SK-N-SH treated with all-trans-retinoic acid at 6 μM for 48 hours (cell line): ENCODE measurements at regions not wholly inside any gene's neighbourhood (a gene's known extent, or its start where the extent isn't known, plus 50 kb on each side); places are given as distances from the start of the nearest gene placed in this dataset.

Source experiments
- ATAC-seq: fragments of 200-7000 bp; cut with Tn5 transposase; 3 replicates; pipeline ENCODE4 v1.9.1; 2020; ENCODE audit warnings: mild to moderate bottlenecking, moderate library complexity
- ARNTL ChIP-seq: fragments of 450-650 bp; formaldehyde crosslinking; IDR thresholded peaks from 2 replicates; pipeline ENCODE4 v1.5.0; 2020; ENCODE audit warnings: low read depth, mild to moderate bottlenecking, moderate library complexity, borderline replicate concordance
- CSDC2 ChIP-seq: fragments of 250-450 bp; sonication (Bioruptor Pico); IDR thresholded peaks from 2 replicates; pipeline ENCODE4 v1.5.0; 2020; ENCODE audit warnings: mild to moderate bottlenecking, moderate library complexity
- CSRNP3 ChIP-seq: fragments of 250-450 bp; sonication (Bioruptor Pico); IDR thresholded peaks from 2 replicates; pipeline ENCODE4 v1.5.1; 2021; ENCODE audit warnings: mild to moderate bottlenecking, moderate library complexity
- ESRRG ChIP-seq: fragments of 250-450 bp; sonication (Bioruptor Pico); IDR thresholded peaks from 2 replicates; pipeline ENCODE4 v1.6.1; 2021; ENCODE audit warnings: mild to moderate bottlenecking
- GLIS3 ChIP-seq: fragments of 250-450 bp; sonication (Bioruptor Pico); IDR thresholded peaks from 2 replicates; pipeline ENCODE4 v1.5.0; 2020; ENCODE audit warnings: mild to moderate bottlenecking, moderate library complexity
- ISL1 ChIP-seq: fragments of 250-450 bp; sonication (Bioruptor Pico); IDR thresholded peaks from 2 replicates; pipeline ENCODE4 v2.1.2; 2022; ENCODE audit warnings: mild to moderate bottlenecking, moderate library complexity
- OSR1 ChIP-seq: fragments of 250-450 bp; sonication (Bioruptor Pico); IDR thresholded peaks from 2 replicates; pipeline ENCODE4 v1.8.0; 2022; ENCODE audit warnings: moderate library complexity, mild to moderate bottlenecking, inconsistent platforms
- PPARA ChIP-seq: fragments of 250-450 bp; sonication (Bioruptor Pico); IDR thresholded peaks from 2 replicates; pipeline ENCODE4 v1.5.0; 2020; ENCODE audit warnings: mild to moderate bottlenecking, borderline replicate concordance
- SNAI2 ChIP-seq: fragments of 250-450 bp; sonication (Bioruptor Pico); IDR thresholded peaks from 2 replicates; pipeline ENCODE4 v1.5.0; 2020; ENCODE audit warnings: mild to moderate bottlenecking, moderate library complexity
- TCF4 ChIP-seq: fragments of 250-450 bp; sonication (Bioruptor Pico); IDR thresholded peaks from 2 replicates; pipeline ENCODE4 v1.8.0; 2021; ENCODE audit warnings: mild to moderate bottlenecking, moderate library complexity, borderline replicate concordance
- TSHZ2 ChIP-seq: fragments of 250-450 bp; sonication (Bioruptor Pico); IDR thresholded peaks from 2 replicates; pipeline ENCODE4 v1.5.0; 2020; ENCODE audit warnings: mild to moderate bottlenecking, moderate library complexity
- ZC3H10 ChIP-seq: fragments of 250-450 bp; sonication (Bioruptor Pico); IDR thresholded peaks from 2 replicates; pipeline ENCODE4 v1.5.1; 2021; ENCODE audit warnings: mild to moderate bottlenecking, moderate library complexity
- ZFP3 ChIP-seq: fragments of 250-450 bp; sonication (Bioruptor Pico); IDR thresholded peaks from 2 replicates; pipeline ENCODE4 v1.5.0; 2020; ENCODE audit warnings: mild to moderate bottlenecking, moderate library complexity
- ZFP30 ChIP-seq: fragments of 450-650 bp; formaldehyde crosslinking; IDR thresholded peaks from 2 replicates; pipeline ENCODE4 v1.5.0; 2022; ENCODE audit warnings: mild to moderate bottlenecking, moderate library complexity
- ZNF565 ChIP-seq: fragments of 450-650 bp; formaldehyde crosslinking; conservative IDR thresholded peaks from 2 replicates; pipeline ENCODE4 v1.5.0; 2020; ENCODE audit warnings: low read depth, mild to moderate bottlenecking, moderate library complexity
- ZNF70 ChIP-seq: fragments of 450-650 bp; formaldehyde crosslinking; IDR thresholded peaks from 2 replicates; pipeline ENCODE4 v1.5.0; 2020; ENCODE audit warnings: mild to moderate bottlenecking, moderate library complexity
- ZNF8 ChIP-seq: fragments of 450-650 bp; formaldehyde crosslinking; IDR thresholded peaks from 2 replicates; pipeline ENCODE4 v1.5.0; 2020; ENCODE audit warnings: mild to moderate bottlenecking, moderate library complexity

- TF ChIP-seq ZFP3: no peak
- TF ChIP-seq ZNF8 (CRISPR knock-in tag): no peak
- TF ChIP-seq TSHZ2 (CRISPR knock-in tag): no peak
- no peak for TF ChIP-seq CSDC2 (CRISPR knock-in tag)
- TF ChIP-seq ESRRG (CRISPR knock-in tag): no peak
- no peak for TF ChIP-seq SNAI2 (CRISPR knock-in tag)
- TF ChIP-seq ISL1: no peak
- no peak for TF ChIP-seq GLIS3 (CRISPR knock-in tag)
- no peak for TF ChIP-seq ZFP30 (CRISPR knock-in tag)
- TF ChIP-seq, all 23 proteins: peak for 0
- ATAC-seq: no peak
Measured at GRCh38 chr11:121931748-121932352, 184.2 kb downstream of the BLID start.

- TF ChIP-seq ZNF70: no peak
- ATAC-seq: no peak
Measured at GRCh38 chr11:121931121-121931520, 184.9 kb downstream of the BLID start.

GRCh38 chr11:121930004-121930965 is 185.7 kb downstream of the BLID start:
- peak; percentile 59 for ATAC-seq

GRCh38 chr11:121929581-121929980 is 186.4 kb downstream of the BLID start:
- no peak for TF ChIP-seq ZNF565 (CRISPR knock-in tag)
- TF ChIP-seq ISL1: peak; percentile 33; the same call in 1 of the 2 replicates
- ATAC-seq: peak; percentile 88

More at GRCh38 chr11:121930004-121930965, 185.7 kb downstream of the BLID start:
- no peak for TF ChIP-seq CSDC2 (CRISPR knock-in tag)
- TF ChIP-seq GLIS3 (CRISPR knock-in tag): no peak
- TF ChIP-seq ZFP30 (CRISPR knock-in tag): no peak
- TF ChIP-seq ARNTL (CRISPR knock-in tag): no peak
- no peak for TF ChIP-seq TCF4 (CRISPR knock-in tag)
- TF ChIP-seq PPARA (CRISPR knock-in tag): no peak
- no peak for TF ChIP-seq OSR1
- no peak for TF ChIP-seq ZNF565 (CRISPR knock-in tag)
- TF ChIP-seq ZC3H10 (CRISPR knock-in tag): no peak
- no peak for TF ChIP-seq TSHZ2 (CRISPR knock-in tag)
- no peak for TF ChIP-seq SNAI2 (CRISPR knock-in tag)
- TF ChIP-seq CSRNP3 (CRISPR knock-in tag): no peak
